ENCODE measurements at regions not wholly inside any gene's neighbourhood (a gene's known extent, or its start where the extent isn't known, plus 50 kb on each side); places are given as distances from the start of the nearest gene placed in this dataset.

GRCh38 chr9:107984956-107985355 is 495.4 kb upstream of the KLF4 start:
- TF ChIP-seq ZNF404 (tag by site-specific recombination; IDR thresholded peaks at IDR 0.05) (no peak), TCF7L2 (IDR thresholded peaks at IDR 0.05; ENCODE audit: borderline replicate concordance, low read depth, low read length) (no peak), CTCF (tag by site-specific recombination; IDR thresholded peaks at IDR 0.05) (no peak), ZNF558 (tag by site-specific recombination; IDR thresholded peaks at IDR 0.05) (no peak), ZBTB26 (tag by site-specific recombination; optimal IDR thresholded peaks at IDR 0.05) (no peak), FEZF1 (tag by site-specific recombination; IDR thresholded peaks at IDR 0.05) (no peak), ZBTB8A (tag by site-specific recombination; IDR thresholded peaks at IDR 0.05) (no peak), YY1 (tag by site-specific recombination; IDR thresholded peaks at IDR 0.05) (no peak)
